Brain pericyte (primary cell): ENCODE measurements at regions not wholly inside any gene's neighbourhood (a gene's known extent, or its start where the extent isn't known, plus 50 kb on each side); places are given as distances from the start of the nearest gene placed in this dataset.

Experiments used
- DNase-seq: peaks from one replicate; pipeline ENCODE4 v3.0.0-alpha.2; 2012; ENCODE audit warnings: low read depth, low spot score

DNA sequence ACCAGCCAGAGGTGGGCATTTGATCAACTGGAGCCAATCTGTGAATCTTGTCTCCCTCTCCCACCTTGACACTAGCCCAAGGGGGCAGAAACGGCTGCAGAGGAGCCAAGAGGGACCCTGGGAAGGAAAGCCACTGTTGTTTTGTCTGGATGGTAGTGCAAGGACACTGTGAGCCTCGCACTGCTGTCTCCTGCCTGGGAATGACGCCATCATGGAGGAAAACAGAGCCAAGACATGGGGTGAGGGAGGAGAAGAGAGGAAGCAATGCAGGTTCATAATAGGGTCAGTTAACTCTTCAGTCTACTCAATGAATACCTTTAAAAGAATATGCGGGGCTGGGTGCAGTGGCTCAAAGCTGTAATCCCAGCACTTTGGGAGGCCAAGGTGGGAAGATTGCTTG, 231.1 kb upstream of the AGAP1 start:
- DNase-seq: no peak

GRCh38 chr2:235263205-235264120, 230.4 kb upstream of the AGAP1 start:
- peak; percentile 72 for DNase-seq

DNA sequence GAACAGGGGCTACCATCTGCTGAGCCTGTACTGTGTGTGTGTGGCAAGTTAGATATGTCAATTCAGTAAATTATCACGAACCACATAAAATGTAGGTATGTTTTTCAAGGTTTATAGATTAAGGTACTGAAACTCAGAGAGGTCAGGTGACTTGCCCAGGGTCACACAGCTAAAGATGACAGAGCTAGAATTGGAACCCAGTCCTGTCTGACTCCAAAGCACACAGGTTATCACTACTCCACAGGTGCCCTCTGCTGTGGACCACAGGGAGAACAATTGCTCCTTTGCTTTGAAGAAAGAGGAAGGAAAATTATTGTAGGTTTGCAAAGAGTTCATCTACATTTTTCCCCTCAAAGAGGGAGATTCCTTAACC, 229.7 kb upstream of the AGAP1 start:
- no peak for DNase-seq

DNA sequence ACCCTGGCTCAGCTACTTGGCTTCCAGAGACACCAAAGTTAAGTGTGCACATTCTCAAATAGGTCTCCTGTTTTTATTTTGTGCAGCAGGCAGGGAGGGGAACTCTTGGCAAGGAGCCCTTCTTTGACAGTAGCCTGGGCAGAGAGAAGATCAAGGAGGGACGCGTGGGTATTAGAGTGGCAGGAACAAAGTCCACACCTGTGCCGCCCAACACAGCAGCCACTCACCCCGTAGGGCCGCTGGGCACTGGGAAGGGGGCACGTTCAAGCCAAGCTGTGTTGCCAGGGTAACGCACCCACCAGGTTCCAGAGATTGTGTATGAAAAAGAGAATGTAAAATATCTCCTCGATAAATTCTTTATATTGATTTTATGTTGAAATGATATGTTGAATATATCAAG, 229.3 kb upstream of the AGAP1 start:
- no peak for DNase-seq

- no peak for DNase-seq
Observed at GRCh38 chr2:235265348-235265965, 228.4 kb upstream of the AGAP1 start.

DNA sequence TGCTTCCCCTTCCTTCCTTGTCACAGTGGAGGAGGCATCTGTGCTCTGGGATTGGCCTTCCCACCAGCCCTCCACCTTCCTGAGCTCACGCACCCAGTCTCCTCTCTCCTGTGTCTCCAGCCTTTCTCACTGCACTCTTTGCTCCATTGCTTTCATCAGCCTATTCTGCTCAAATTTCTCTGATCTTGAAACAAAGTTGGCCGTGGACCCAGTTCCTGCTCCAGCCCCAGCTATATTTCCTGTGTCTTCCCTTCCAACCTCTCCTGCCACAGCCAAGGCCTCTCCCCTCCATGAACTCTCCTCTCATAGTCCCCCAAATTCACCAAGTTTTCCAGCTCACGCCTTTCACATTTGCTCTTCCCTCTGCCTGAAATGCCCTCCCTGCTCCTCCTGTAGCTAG, 226.6 kb upstream of the AGAP1 start:
- DNase-seq: no peak

DNA sequence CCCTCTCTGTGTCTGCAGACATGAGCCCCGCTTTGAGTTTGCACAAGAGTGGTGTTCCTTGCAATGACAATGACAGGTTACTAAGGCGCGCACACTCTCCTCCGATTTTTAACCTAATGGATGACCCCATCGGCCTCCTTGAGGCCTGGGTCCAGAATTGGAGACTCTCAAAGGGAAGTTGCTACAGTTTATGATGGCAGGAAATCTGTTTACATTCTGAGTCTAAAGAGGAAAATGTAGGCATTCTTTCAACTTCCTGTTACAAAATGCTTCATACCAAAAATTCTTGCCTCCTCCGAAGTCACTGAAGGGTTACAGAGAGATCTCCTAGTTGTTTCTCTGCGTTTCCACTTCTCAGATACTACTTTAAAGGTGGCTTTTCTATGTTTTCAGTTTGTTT, 225.3 kb upstream of the AGAP1 start:
- no peak for DNase-seq

DNA sequence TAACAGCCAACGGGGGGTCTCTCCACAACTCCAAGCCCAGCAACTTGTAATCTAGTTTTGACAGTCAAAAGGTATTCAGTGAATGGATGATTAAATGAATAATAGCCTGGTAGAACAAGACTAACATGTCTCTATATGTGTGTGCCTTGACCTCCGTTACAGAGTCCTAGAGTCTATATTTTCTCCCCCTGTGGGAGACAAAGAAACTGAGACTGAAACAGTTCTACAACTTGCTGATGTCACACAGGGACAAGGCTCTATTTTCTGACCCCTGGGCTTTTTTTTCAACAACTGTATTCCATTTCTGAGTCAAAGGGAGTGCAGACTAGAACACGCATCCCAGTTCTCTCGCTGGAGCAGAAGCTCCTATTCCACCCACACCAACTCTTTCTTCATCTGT, 223.6 kb upstream of the AGAP1 start:
- no peak for DNase-seq

GRCh38 chr2:235270956-235271355, 222.9 kb upstream of the AGAP1 start:
- no peak for DNase-seq

DNA sequence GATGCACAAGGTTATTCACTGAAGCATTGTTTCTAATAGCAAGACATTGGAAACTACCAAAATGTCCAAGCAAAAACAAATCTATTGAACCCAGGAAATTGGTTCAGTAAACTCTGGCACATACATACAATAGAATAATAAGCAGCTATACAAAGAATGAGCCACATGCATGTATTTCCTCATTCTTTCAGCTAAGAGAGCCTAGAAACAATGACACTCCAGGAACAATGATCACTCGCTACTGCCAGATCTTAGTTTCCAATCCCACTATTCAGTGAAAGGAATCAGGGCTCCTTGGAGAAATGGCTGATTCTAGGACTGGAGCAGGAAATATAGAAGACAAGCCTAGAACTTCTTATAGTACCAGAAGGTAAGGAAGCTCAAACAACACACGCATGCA, 221.9 kb upstream of the AGAP1 start:
- DNase-seq: no peak

DNA sequence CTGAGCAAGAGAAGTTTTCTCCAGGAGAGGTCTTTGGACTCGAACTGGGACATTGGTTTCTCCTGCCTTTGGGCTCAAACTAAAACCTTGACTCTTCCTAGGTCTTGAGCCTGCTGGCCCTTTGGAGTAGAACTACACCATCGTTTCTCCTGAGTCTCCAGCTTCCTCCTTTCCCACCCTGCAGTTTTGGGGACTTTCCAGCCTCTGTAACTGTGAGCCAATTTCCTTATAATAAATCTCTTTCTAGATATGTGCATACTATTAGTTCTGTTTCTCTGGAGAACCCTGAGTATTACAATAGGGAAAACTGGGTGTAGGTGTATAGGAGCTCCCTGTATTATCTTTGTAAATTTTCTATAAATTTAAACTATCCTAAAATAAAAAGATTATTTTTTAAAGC, 219.8 kb upstream of the AGAP1 start:
- no peak for DNase-seq

DNA sequence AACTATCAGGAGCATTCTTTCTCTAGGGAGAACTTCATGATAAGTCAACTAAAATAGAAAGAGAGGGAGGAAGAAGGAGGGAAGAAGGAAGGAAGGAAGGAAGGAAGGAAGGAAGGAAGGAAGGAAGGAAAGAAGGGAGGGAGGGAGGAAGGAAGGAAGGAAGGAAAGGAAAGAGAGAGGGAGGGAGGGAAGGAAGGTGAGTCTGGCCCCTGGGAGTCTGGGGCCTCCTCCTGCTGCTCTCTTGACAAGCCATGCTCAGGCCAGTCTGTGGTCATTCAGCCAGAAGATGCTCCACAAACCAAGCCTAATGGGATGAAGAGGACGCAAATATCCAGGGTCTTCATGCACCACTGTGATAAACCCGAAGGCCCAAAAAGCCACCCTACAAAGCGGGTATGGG, 216.4 kb upstream of the AGAP1 start:
- DNase-seq: no peak

- no peak for DNase-seq
Observed at GRCh38 chr2:235278771-235279355, 215.0 kb upstream of the AGAP1 start.

- DNase-seq: no peak
Observed at GRCh38 chr2:235279965-235280364, 213.9 kb upstream of the AGAP1 start.

DNA sequence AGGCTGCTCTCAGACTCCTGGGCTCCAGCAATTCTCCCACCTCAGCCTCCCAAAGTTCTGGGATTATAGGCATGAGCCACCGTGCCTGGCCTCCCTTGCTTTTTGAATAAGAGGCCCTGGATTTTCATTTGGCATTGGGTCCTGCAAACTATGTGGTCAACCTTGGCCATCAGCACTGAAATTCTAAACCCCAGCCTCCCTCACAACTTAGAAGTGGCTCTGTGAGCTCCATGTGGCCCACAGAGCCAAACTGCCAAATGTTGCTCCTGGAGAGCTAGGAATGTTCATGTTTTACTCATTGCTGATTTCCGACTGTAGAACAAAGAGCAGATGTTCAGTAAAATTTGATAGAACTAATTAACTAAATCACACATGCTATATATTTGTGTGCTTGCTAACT, 210.6 kb upstream of the AGAP1 start:
- DNase-seq: no peak

DNA sequence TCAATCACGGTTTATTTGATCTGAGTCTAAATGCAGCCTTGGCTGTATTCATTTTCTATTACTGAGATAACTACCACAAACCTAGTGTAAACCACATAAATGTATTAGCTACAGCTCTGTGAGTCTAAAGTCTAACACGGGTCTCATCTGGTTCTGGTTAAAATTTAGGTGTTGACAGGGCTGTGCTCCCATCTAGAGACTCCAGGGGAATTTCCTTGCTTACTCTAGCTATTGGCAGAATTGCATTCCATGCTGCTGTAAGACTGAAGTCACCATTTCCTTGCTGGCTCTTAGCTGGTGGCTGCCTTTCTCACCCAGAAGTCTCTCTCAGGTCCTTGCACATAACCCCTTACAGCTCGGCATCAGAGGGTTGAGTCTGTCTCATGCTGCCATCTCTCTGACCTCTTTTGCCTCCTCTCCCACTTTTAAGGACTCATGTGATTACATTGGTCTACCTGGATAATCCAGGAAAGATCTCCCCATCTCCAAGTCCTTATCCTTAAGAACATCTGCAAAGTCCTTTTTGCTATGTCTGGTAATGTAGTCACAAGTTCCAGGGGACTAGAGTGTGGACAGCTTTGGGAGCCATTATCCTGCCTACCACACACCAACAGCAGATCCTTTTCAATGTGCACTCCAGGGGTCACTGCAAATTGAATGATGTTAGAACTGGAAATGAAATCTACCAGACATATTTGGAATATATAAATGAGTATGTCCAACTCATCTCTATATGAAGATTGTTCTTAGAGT, 207.0 kb upstream of the AGAP1 start:
- DNase-seq: no peak

GRCh38 chr2:235287375-235287733, 206.5 kb upstream of the AGAP1 start:
- DNase-seq: no peak

DNA sequence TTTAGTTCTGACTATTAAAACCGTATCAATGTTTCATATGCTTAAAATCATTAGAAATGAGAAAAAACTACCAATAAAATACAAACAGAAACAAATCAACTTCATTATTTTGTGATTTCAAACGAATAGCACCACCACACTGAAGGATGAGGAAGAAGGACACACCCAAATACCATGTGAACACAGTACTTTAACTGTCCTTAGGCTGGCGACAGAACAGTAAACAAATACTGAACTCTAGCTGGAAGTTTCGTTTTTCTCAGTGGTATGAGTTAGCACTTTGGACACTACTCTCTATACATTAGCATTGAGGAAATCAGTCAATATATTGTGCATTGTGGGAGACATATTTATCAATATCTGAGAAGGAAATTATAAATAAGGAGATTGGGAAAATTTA, 202.4 kb upstream of the AGAP1 start:
- no peak for DNase-seq

GRCh38 chr2:235293061-235293460, 200.8 kb upstream of the AGAP1 start:
- no peak for DNase-seq

- no peak for DNase-seq
Observed at GRCh38 chr2:235295831-235296230, 198.0 kb upstream of the AGAP1 start.

- peak; percentile 79 for DNase-seq
Observed at GRCh38 chr2:235300368-235301201, 193.3 kb upstream of the AGAP1 start.
